ENCODE measurements at regions not wholly inside any gene's neighbourhood (a gene's known extent, or its start where the extent isn't known, plus 50 kb on each side); places are given as distances from the start of the nearest gene placed in this dataset.

- H3K36me3 ChIP-seq, result no peaks in the 10 kb centered on the region
- H3K27ac ChIP-seq, result no peak overlapping the region
- no peaks in the 10 kb centered on the region for H3K27me3 ChIP-seq
- H3K9me3 ChIP-seq, result no peaks in the 10 kb centered on the region
- DNase-seq (ENCODE audit: extremely low spot score in 2 of 2), result no peak
- no peak for TF ChIP-seq POLR2AphosphoS5 (IDR thresholded peaks at IDR 0.05; ENCODE audit: insufficient read depth in 1 of 2, low read depth in 1 of 2)
- TF ChIP-seq CTCF (IDR thresholded peaks at IDR 0.05), result no peak
- no peak for TF ChIP-seq POLR2A (IDR thresholded peaks at IDR 0.05)
- H3K4me1 ChIP-seq, result no peaks in the 10 kb centered on the region
- intact Hi-C loops (cut with DNase I), result no loop called here
- H3K4me3 ChIP-seq, result no peak overlapping the region
These were observed 58.4 kb upstream of the GRAMD1B start for GRCh38 chr11:123371506-123372297.

- Histone ChIP-seq H3K36me3 (no peaks in the 10 kb centered on the region), H3K4me3 (no peak overlapping the region), H3K27ac (no peak overlapping the region), H3K4me1 (peaks cover 9% of the 10 kb centered on the region), H3K27me3 (no peaks in the 10 kb centered on the region), H3K9me3 (no peaks in the 10 kb centered on the region)
- TF ChIP-seq POLR2AphosphoS5 (IDR thresholded peaks at IDR 0.05; ENCODE audit: insufficient read depth in 1 of 2, low read depth in 1 of 2), result no peak
- no peak for TF ChIP-seq POLR2A (IDR thresholded peaks at IDR 0.05)
- TF ChIP-seq CTCF (IDR thresholded peaks at IDR 0.05), result no peak
- intact Hi-C loops (cut with DNase I), result no loop called here
- no peak for DNase-seq (ENCODE audit: extremely low spot score in 2 of 2)
These were observed 63.1 kb upstream of the GRAMD1B start for GRCh38 chr11:123366924-123367323.

GRCh38 chr11:123365955-123366354 lies 64.1 kb upstream of the GRAMD1B start:
- H3K27ac ChIP-seq, result no peak overlapping the region
- DNase-seq (ENCODE audit: extremely low spot score in 2 of 2), result no peak
- intact Hi-C loops (cut with DNase I), result no loop called here
- H3K9me3 ChIP-seq, result no peaks in the 10 kb centered on the region
- no peak overlapping the region for H3K4me3 ChIP-seq
- peaks cover 9% of the 10 kb centered on the region for H3K4me1 ChIP-seq
- no peak for TF ChIP-seq CTCF (IDR thresholded peaks at IDR 0.05)
- no peak for TF ChIP-seq POLR2A (IDR thresholded peaks at IDR 0.05)
- no peak for TF ChIP-seq POLR2AphosphoS5 (IDR thresholded peaks at IDR 0.05; ENCODE audit: insufficient read depth in 1 of 2, low read depth in 1 of 2)
- H3K36me3 ChIP-seq, result no peaks in the 10 kb centered on the region
- H3K27me3 ChIP-seq, result no peaks in the 10 kb centered on the region

GRCh38 chr11:123364080-123364479 lies 66.0 kb upstream of the GRAMD1B start:
- H3K9me3 ChIP-seq, result no peaks in the 10 kb centered on the region
- H3K4me1 ChIP-seq, result peaks cover 9% of the 10 kb centered on the region
- H3K4me3 ChIP-seq, result no peak overlapping the region
- intact Hi-C loops (cut with DNase I), result no loop called here
- H3K36me3 ChIP-seq, result no peaks in the 10 kb centered on the region
- no peaks in the 10 kb centered on the region for H3K27me3 ChIP-seq
- TF ChIP-seq POLR2A (IDR thresholded peaks at IDR 0.05) (no peak), CTCF (IDR thresholded peaks at IDR 0.05) (no peak), POLR2AphosphoS5 (IDR thresholded peaks at IDR 0.05; ENCODE audit: insufficient read depth in 1 of 2, low read depth in 1 of 2) (no peak)
- DNase-seq (ENCODE audit: extremely low spot score in 2 of 2), result no peak
- no peak overlapping the region for H3K27ac ChIP-seq

GRCh38 chr11:123363556-123363955 lies 66.5 kb upstream of the GRAMD1B start:
- peaks cover 9% of the 10 kb centered on the region for H3K4me1 ChIP-seq
- intact Hi-C loops (cut with DNase I), result no loop called here
- H3K27ac ChIP-seq, result no peak overlapping the region
- H3K36me3 ChIP-seq, result no peaks in the 10 kb centered on the region
- H3K27me3 ChIP-seq, result no peaks in the 10 kb centered on the region
- no peak for DNase-seq (ENCODE audit: extremely low spot score in 2 of 2)
- no peaks in the 10 kb centered on the region for H3K9me3 ChIP-seq
- no peak overlapping the region for H3K4me3 ChIP-seq
- TF ChIP-seq POLR2AphosphoS5 (IDR thresholded peaks at IDR 0.05; ENCODE audit: insufficient read depth in 1 of 2, low read depth in 1 of 2), result no peak
- no peak for TF ChIP-seq CTCF (IDR thresholded peaks at IDR 0.05)
- TF ChIP-seq POLR2A (IDR thresholded peaks at IDR 0.05), result no peak
